ENCODE measurements at regions not wholly inside any gene's neighbourhood (a gene's known extent, or its start where the extent isn't known, plus 50 kb on each side); places are given as distances from the start of the nearest gene placed in this dataset.

DNA sequence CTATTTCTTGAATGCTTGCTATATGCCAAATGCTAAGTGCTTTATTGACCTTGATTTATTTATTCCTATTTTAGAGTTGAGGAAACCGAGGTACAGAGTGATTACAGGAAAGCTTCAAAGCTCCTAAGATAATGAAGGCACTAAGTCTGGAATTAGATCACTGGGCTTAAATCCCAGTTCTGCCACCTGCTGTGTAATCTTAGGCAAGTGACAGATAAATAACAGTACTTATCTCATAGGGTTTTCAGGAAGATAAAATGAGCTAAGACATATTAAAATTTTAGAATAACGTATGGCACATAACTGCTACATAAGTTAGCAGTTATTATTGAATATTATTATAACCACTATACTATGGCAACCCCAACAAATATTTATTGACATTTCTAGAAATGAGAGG lies 843.8 kb downstream of the DTWD2 start:
- BruUV-seq (replicated peaks) = no TSS peak
- intact Hi-C loops (cut with micrococcal nuclease; ENCODE audit: unreplicated experiment) = no loop called here
- Mint-ChIP-seq H3K36me3 (ENCODE audit: insufficient read depth, unreplicated experiment) (no peaks in the 10 kb centered on the region), H3K9me3 (ENCODE audit: low read depth, unreplicated experiment) (peaks cover 27% of the 10 kb centered on the region), H3K27ac (ENCODE audit: unreplicated experiment) (no peak overlapping the region), H3K27me3 (ENCODE audit: unreplicated experiment) (no peaks in the 10 kb centered on the region), H3K4me3 (ENCODE audit: low read depth, unreplicated experiment) (no peak overlapping the region), H3K4me1 (ENCODE audit: low read depth, unreplicated experiment) (no peaks in the 10 kb centered on the region)
- TF ChIP-seq, protein P1, sequence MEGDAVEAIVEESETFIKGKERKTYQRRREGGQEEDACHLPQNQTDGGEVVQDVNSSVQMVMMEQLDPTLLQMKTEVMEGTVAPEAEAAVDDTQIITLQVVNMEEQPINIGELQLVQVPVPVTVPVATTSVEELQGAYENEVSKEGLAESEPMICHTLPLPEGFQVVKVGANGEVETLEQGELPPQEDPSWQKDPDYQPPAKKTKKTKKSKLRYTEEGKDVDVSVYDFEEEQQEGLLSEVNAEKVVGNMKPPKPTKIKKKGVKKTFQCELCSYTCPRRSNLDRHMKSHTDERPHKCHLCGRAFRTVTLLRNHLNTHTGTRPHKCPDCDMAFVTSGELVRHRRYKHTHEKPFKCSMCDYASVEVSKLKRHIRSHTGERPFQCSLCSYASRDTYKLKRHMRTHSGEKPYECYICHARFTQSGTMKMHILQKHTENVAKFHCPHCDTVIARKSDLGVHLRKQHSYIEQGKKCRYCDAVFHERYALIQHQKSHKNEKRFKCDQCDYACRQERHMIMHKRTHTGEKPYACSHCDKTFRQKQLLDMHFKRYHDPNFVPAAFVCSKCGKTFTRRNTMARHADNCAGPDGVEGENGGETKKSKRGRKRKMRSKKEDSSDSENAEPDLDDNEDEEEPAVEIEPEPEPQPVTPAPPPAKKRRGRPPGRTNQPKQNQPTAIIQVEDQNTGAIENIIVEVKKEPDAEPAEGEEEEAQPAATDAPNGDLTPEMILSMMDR (IDR thresholded peaks at IDR 0.05; ENCODE audit: unreplicated experiment) = no peak
- CTCF ChIA-PET = no interaction called here
- DNase-seq = no peak

GRCh38 chr5:118139361-118139760 lies 849.0 kb downstream of the DTWD2 start:
- peaks cover 22% of the 10 kb centered on the region for H3K9me3 Mint-ChIP-seq (ENCODE audit: low read depth, unreplicated experiment)
- TF ChIP-seq, protein P1 (IDR thresholded peaks at IDR 0.05; ENCODE audit: unreplicated experiment) = no peak
- no TSS peak for BruUV-seq (replicated peaks)

GRCh38 chr5:118126159-118126558 lies 862.2 kb downstream of the DTWD2 start:
- H3K4me3 Mint-ChIP-seq (ENCODE audit: low read depth, unreplicated experiment) = no peak overlapping the region
- CTCF ChIA-PET = no interaction called here
- intact Hi-C loops (cut with micrococcal nuclease; ENCODE audit: unreplicated experiment) = no loop called here
- no peaks in the 10 kb centered on the region for H3K27me3 Mint-ChIP-seq (ENCODE audit: unreplicated experiment)
- peaks cover 10% of the 10 kb centered on the region for H3K9me3 Mint-ChIP-seq (ENCODE audit: low read depth, unreplicated experiment)
- H3K27ac Mint-ChIP-seq (ENCODE audit: unreplicated experiment) = no peak overlapping the region
- no peaks in the 10 kb centered on the region for H3K36me3 Mint-ChIP-seq (ENCODE audit: insufficient read depth, unreplicated experiment)
- H3K4me1 Mint-ChIP-seq (ENCODE audit: low read depth, unreplicated experiment) = no peaks in the 10 kb centered on the region
- TF ChIP-seq, protein P1 (IDR thresholded peaks at IDR 0.05; ENCODE audit: unreplicated experiment) = no peak
- BruUV-seq (replicated peaks) = no TSS peak
- DNase-seq = no peak

More at GRCh38 chr5:118139361-118139760, 849.0 kb downstream of the DTWD2 start:
- Mint-ChIP-seq H3K4me3 (ENCODE audit: low read depth, unreplicated experiment) (no peak overlapping the region), H3K27me3 (ENCODE audit: unreplicated experiment) (no peaks in the 10 kb centered on the region), H3K36me3 (ENCODE audit: insufficient read depth, unreplicated experiment) (no peaks in the 10 kb centered on the region), H3K4me1 (ENCODE audit: low read depth, unreplicated experiment) (no peaks in the 10 kb centered on the region), H3K27ac (ENCODE audit: unreplicated experiment) (no peak overlapping the region)
- DNase-seq = no peak
- CTCF ChIA-PET = no interaction called here
- intact Hi-C loops (cut with micrococcal nuclease; ENCODE audit: unreplicated experiment) = no loop called here

DNA sequence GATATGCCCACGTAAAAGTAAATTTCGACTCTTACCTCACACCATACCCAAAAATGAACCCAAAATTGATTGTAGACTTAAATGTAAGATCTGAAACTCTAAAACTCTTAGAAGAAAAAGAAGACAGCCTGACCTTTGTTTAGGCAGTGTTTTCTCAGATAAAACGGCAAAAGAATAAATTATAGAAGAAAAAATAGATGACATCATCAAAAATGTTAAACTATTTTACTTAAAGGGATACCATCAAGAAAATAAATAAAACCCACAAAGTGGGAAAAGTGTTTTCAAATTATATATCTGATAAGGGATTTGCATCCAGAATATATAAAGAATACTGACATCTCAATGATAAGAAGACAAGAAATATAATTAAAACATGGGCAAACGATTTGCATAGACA lies 862.7 kb downstream of the DTWD2 start:
- intact Hi-C loops (cut with micrococcal nuclease; ENCODE audit: unreplicated experiment) = no loop called here
- no peaks in the 10 kb centered on the region for H3K36me3 Mint-ChIP-seq (ENCODE audit: insufficient read depth, unreplicated experiment)
- H3K27me3 Mint-ChIP-seq (ENCODE audit: unreplicated experiment) = no peaks in the 10 kb centered on the region
- TF ChIP-seq, protein P1 (IDR thresholded peaks at IDR 0.05; ENCODE audit: unreplicated experiment) = no peak
- H3K9me3 Mint-ChIP-seq (ENCODE audit: low read depth, unreplicated experiment) = peaks cover 12% of the 10 kb centered on the region
- no peak overlapping the region for H3K4me3 Mint-ChIP-seq (ENCODE audit: low read depth, unreplicated experiment)
- H3K4me1 Mint-ChIP-seq (ENCODE audit: low read depth, unreplicated experiment) = no peaks in the 10 kb centered on the region
- no peak for DNase-seq
- CTCF ChIA-PET = no interaction called here
- no TSS peak for BruUV-seq (replicated peaks)
- H3K27ac Mint-ChIP-seq (ENCODE audit: unreplicated experiment) = no peak overlapping the region

- Mint-ChIP-seq H3K36me3 (ENCODE audit: insufficient read depth, unreplicated experiment) (no peaks in the 10 kb centered on the region), H3K27ac (ENCODE audit: unreplicated experiment) (no peak overlapping the region), H3K4me3 (ENCODE audit: low read depth, unreplicated experiment) (no peak overlapping the region), H3K9me3 (ENCODE audit: low read depth, unreplicated experiment) (peaks cover 9% of the 10 kb centered on the region), H3K27me3 (ENCODE audit: unreplicated experiment) (no peaks in the 10 kb centered on the region), H3K4me1 (ENCODE audit: low read depth, unreplicated experiment) (no peaks in the 10 kb centered on the region)
- BruUV-seq (replicated peaks) = no TSS peak
- CTCF ChIA-PET = no interaction called here
- intact Hi-C loops (cut with micrococcal nuclease; ENCODE audit: unreplicated experiment) = no loop called here
- TF ChIP-seq, protein P1 (IDR thresholded peaks at IDR 0.05; ENCODE audit: unreplicated experiment) = no peak
- DNase-seq = no peak
These were observed 867.1 kb downstream of the DTWD2 start for GRCh38 chr5:118121258-118121657.
